WERI-Rb-1 (cell line): ENCODE measurements at regions not wholly inside any gene's neighbourhood (a gene's known extent, or its start where the extent isn't known, plus 50 kb on each side); places are given as distances from the start of the nearest gene placed in this dataset.

Source experiments
- DNase-seq: peaks from one replicate; pipeline ENCODE4 v3.0.0-alpha.2; 2020
- H3K27ac ChIP-seq: fragments of 250-450 bp; sonication (Bioruptor Pico); 2 replicates; pipeline ENCODE4 v1.5.1; 2020; ENCODE audit warnings: mild to moderate bottlenecking, moderate library complexity
- H3K27me3 ChIP-seq: fragments of 250-450 bp; sonication (Bioruptor Pico); 2 replicates; pipeline ENCODE4 v1.5.1; 2021; ENCODE audit warnings: mild to moderate bottlenecking, low read depth, moderate library complexity; ENCODE audit not compliant: insufficient read depth, severe bottlenecking
- H3K36me3 ChIP-seq: fragments of 250-450 bp; sonication (Bioruptor Pico); 2 replicates; pipeline ENCODE4 v1.5.1; 2020; ENCODE audit warnings: mild to moderate bottlenecking, moderate library complexity
- H3K4me3 ChIP-seq: 2 replicates; pipeline ENCODE4 v1.5.1; 2011; ENCODE audit warnings: low read depth, mild to moderate bottlenecking, control low read depth, low read length
- H3K9me3 ChIP-seq: fragments of 250-450 bp; sonication (Bioruptor Pico); 2 replicates; pipeline ENCODE4 v1.5.1; 2021; ENCODE audit warnings: mild to moderate bottlenecking, moderate library complexity; ENCODE audit not compliant: severe bottlenecking
- TF ChIP-seq, protein P1 (sequence below): IDR thresholded peaks from 2 replicates; pipeline ENCODE4 v1.5.1; 2011; ENCODE audit warnings: low read depth, mild to moderate bottlenecking, control low read depth, inconsistent platforms, low read length

DNA sequence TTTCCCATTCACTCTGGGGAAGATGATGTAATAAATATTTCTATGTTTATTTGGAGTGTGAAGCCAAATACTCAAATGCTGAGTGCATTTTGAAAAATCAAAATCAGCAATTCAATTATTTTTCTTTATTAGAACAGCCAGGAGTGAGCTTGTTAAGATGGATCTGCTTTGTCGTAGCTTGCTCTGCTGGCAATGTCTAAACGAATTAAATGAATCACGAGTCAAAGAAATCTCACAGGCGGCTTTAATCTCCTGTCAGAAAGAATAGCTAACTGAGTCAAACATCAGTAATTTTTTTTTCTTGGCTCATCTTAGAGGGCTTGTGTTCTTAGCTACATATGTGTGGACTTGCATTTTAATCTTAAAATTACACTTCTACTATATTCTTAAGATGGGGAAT lies 100.2 kb upstream of the HMGN3 start:
- DNase-seq: no peak
- H3K27ac ChIP-seq: no peak overlapping the region
- H3K4me3 ChIP-seq: no peak overlapping the region
- peaks cover 3% of the 10 kb centered on the region for H3K9me3 ChIP-seq
- no peaks in the 10 kb centered on the region for H3K27me3 ChIP-seq
- TF ChIP-seq, protein P1, sequence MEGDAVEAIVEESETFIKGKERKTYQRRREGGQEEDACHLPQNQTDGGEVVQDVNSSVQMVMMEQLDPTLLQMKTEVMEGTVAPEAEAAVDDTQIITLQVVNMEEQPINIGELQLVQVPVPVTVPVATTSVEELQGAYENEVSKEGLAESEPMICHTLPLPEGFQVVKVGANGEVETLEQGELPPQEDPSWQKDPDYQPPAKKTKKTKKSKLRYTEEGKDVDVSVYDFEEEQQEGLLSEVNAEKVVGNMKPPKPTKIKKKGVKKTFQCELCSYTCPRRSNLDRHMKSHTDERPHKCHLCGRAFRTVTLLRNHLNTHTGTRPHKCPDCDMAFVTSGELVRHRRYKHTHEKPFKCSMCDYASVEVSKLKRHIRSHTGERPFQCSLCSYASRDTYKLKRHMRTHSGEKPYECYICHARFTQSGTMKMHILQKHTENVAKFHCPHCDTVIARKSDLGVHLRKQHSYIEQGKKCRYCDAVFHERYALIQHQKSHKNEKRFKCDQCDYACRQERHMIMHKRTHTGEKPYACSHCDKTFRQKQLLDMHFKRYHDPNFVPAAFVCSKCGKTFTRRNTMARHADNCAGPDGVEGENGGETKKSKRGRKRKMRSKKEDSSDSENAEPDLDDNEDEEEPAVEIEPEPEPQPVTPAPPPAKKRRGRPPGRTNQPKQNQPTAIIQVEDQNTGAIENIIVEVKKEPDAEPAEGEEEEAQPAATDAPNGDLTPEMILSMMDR: no peak
- H3K36me3 ChIP-seq: no peaks in the 10 kb centered on the region

DNA sequence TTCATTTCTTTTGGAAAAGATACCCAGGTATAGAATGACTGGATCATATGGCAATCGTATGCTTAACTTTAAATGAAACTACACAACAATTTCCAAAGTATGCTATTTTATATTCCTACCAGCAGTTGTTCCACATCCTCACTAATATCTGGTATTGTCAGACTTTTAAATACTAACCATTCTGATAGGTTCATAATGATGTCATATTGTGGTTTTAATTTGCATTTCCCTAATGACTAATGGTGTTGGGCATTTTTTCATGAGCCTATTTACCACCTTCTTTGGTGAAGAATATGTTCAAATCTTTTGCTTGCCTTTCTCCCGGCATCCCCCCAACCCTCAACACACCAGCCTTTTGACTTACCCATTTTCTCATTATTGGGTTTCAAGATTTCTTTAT lies 96.2 kb upstream of the HMGN3 start:
- H3K9me3 ChIP-seq: no peaks in the 10 kb centered on the region
- TF ChIP-seq, protein P1: no peak
- H3K36me3 ChIP-seq: no peaks in the 10 kb centered on the region
- H3K4me3 ChIP-seq: no peak overlapping the region
- no peak for DNase-seq
- H3K27me3 ChIP-seq: no peaks in the 10 kb centered on the region
- no peak overlapping the region for H3K27ac ChIP-seq

- DNase-seq: no peak
- H3K36me3 ChIP-seq: no peaks in the 10 kb centered on the region
- TF ChIP-seq, protein P1: no peak
- H3K9me3 ChIP-seq: no peaks in the 10 kb centered on the region
- no peaks in the 10 kb centered on the region for H3K27me3 ChIP-seq
- H3K4me3 ChIP-seq: no peak overlapping the region
- H3K27ac ChIP-seq: no peak overlapping the region
These were observed 78.8 kb upstream of the HMGN3 start for GRCh38 chr6:79313254-79313653.

- Histone ChIP-seq H3K36me3 (no peaks in the 10 kb centered on the region), H3K9me3 (no peaks in the 10 kb centered on the region), H3K27me3 (no peaks in the 10 kb centered on the region), H3K4me3 (no peak overlapping the region), H3K27ac (no peak overlapping the region)
- TF ChIP-seq, protein P1: no peak
- DNase-seq: no peak
These were observed 73.0 kb upstream of the HMGN3 start for GRCh38 chr6:79307321-79308036.

DNA sequence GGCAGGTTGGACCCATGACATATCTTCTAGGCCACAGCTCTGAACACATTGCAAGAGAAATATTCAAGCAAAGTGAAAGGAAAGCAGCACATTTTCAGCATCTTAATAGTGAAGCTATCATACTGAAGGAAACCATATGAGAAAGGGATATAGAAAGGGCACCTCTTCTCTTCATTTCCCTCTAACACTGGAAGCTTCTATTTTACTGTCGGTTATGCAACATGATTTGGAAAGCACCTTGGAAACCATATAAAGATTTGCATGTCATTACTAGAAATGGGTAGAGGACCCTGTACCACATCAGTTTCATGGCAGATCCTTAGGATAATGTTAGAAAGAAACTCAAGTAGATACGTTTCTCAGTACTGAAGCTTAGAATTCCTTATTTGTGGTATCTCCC lies 70.5 kb upstream of the HMGN3 start:
- H3K27me3 ChIP-seq: no peaks in the 10 kb centered on the region
- no peaks in the 10 kb centered on the region for H3K36me3 ChIP-seq
- no peaks in the 10 kb centered on the region for H3K9me3 ChIP-seq
- TF ChIP-seq, protein P1: no peak
- H3K4me3 ChIP-seq: no peak overlapping the region
- H3K27ac ChIP-seq: no peak overlapping the region
- no peak for DNase-seq

GRCh38 chr6:79302341-79302740 lies 67.9 kb upstream of the HMGN3 start:
- Histone ChIP-seq H3K36me3 (no peaks in the 10 kb centered on the region), H3K9me3 (no peaks in the 10 kb centered on the region), H3K27ac (no peak overlapping the region), H3K27me3 (no peaks in the 10 kb centered on the region), H3K4me3 (no peak overlapping the region)
- TF ChIP-seq, protein P1: no peak
- DNase-seq: no peak
